Stomach (tissue), 4 donors: ENCODE measurements at regions not wholly inside any gene's neighbourhood (a gene's known extent, or its start where the extent isn't known, plus 50 kb on each side); places are given as distances from the start of the nearest gene placed in this dataset.

Experiments used
- CTCF ChIP-seq, 7 experiments: fragments of 450-650 bp in 4 of 7; fragments of 200-600 bp in 3 of 7; sonication (generic) in 3 of 7; IDR thresholded peaks; one replicate each; pipeline ENCODE4 v1.5.1; 2016 to 2019; ENCODE audit warnings: antibody characterized with exemption in 7 of 7, control low read depth in 2 of 7, mild to moderate bottlenecking in 1 of 7
- POLR2A ChIP-seq, 4 donors: fragments of 450-650 bp; IDR thresholded peaks; one replicate each; pipeline ENCODE4 v1.6.1; 2016; ENCODE audit warnings: antibody characterized with exemption in 4 of 4, control low read depth in 2 of 4, mild to moderate bottlenecking in 1 of 4, moderate library complexity in 1 of 4
- POLR2AphosphoS5 ChIP-seq, 3 donors: sonication (generic); formaldehyde crosslinking; IDR thresholded peaks; one replicate each; pipeline ENCODE4 v1.6.1; 2016; ENCODE audit warnings: antibody characterized with exemption in 3 of 3

- TF ChIP-seq CTCF (IDR thresholded peaks at IDR 0.05) (no peak), POLR2AphosphoS5 (IDR thresholded peaks at IDR 0.05) (no peak), POLR2A (IDR thresholded peaks at IDR 0.05) (no peak)
These were observed 182.8 kb upstream of the SKOR2 start for GRCh38 chr18:47434214-47434746.
